ENCODE measurements at regions not wholly inside any gene's neighbourhood (a gene's known extent, or its start where the extent isn't known, plus 50 kb on each side); places are given as distances from the start of the nearest gene placed in this dataset.

DNA sequence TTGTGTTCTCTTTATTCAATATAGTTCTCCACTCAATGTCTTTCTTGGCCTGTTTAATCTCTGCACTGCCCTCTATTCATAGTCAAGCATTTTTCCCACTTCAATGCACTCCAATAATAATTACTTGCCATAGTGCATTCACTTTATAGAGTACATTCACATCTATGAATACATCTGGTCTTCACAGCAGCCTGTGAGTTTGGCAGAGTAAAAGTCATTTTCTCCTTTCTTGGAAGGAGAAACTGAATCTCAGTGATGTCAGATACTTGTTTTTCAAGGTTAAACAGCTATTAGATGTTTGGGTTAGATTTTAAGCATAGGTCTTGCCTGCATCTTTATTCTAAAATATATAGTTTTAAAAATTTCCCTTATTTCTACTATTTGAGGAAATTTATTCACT is 373.2 kb downstream of the TRIB2 start:
- no peak for DNase-seq (ENCODE audit: low read depth in 2 of 3, low spot score in 2 of 3)

GRCh38 chr2:13091455-13091854 is 374.7 kb downstream of the TRIB2 start:
- DNase-seq (ENCODE audit: low read depth in 2 of 3, low spot score in 2 of 3), result no peak

- DNase-seq (ENCODE audit: low read depth in 2 of 3, low spot score in 2 of 3), result no peak
These were observed 375.2 kb downstream of the TRIB2 start for GRCh38 chr2:13091861-13092378.

DNA sequence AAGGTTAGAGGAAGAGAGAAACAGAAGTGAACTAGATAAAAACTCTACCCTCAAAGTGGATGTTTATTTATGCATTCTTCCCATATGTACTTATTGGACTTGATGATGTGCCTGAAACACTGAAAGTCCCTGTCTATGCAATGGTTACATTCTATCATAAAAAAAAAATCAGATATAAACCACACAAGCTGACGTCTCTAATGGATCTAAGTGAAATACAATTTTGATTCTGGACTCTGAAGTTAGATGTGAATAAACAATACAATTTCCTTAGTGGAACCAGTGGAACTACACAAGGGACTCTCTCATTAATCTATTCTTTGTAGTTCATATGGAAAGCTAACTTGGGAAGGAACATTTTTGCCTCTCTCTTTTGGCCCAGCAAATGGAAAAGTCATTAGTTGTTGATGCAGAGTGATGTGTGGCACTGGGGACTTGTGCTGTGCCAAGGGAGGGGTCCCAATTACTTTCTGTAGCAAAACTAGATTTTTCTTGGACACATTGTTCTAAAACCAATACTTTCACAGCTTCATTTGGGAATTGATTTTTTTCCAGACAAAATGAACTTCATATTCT is 376.8 kb downstream of the TRIB2 start:
- no peak for DNase-seq (ENCODE audit: low read depth in 2 of 3, low spot score in 2 of 3)

DNA sequence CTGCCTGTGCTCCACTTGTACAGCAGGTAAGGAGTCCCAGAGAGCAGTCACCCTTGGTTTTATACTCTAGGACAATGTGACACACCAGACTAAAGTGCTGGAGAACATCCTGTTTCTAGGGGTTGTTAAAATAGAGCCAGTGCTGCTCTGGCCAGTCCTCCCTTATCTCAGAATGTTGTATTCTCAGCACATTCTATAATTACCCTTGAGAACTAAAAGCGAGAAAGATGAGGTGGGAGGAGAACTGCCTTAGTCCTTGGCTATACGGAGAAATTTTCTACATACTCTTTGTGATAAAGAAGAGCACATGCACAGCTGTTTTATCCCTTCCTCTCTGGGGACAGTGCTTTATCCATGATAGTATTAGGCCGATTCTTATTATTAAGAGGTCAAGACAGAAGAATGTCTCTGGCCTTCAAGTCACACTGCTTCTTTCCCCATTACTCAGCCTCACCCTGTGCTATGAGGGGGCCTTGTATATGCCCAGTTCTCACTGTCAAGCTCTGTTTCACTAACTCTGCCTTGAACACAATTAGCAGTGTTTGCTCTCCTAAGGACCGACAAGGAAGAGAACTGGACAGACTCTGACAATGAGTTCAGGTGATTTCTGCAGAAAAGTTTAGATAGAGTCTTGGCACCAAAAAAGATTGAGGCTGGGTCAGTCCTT is 385.8 kb downstream of the TRIB2 start:
- DNase-seq (ENCODE audit: low read depth in 2 of 3, low spot score in 2 of 3), result no peak

GRCh38 chr2:13103151-13103550 is 386.4 kb downstream of the TRIB2 start:
- DNase-seq (ENCODE audit: low read depth in 2 of 3, low spot score in 2 of 3), result no peak

GRCh38 chr2:13103778-13104493 is 387.2 kb downstream of the TRIB2 start:
- DNase-seq (ENCODE audit: low read depth in 2 of 3, low spot score in 2 of 3), result no peak

DNA sequence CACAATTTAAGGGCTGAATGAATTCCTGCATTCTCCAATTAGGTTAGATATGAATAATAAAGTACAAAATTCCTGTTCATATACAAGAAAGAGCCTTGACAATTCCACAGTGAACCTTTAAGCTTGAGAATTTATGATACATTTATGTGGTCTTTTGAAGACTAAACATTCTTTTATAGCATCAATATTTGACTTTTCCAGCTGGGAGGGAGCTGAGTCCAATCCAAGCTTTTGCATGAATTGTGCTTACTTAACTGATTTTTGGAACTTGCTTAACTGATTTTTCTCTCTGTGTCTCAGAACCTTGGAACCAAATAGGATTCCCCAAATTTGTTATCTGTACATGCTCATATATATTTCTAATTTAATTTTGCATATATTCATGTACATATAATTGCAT is 388.0 kb downstream of the TRIB2 start:
- no peak for DNase-seq (ENCODE audit: low read depth in 2 of 3, low spot score in 2 of 3)

- no peak for DNase-seq (ENCODE audit: low read depth in 2 of 3, low spot score in 2 of 3)
These were observed 389.6 kb downstream of the TRIB2 start for GRCh38 chr2:13106302-13106701.

DNA sequence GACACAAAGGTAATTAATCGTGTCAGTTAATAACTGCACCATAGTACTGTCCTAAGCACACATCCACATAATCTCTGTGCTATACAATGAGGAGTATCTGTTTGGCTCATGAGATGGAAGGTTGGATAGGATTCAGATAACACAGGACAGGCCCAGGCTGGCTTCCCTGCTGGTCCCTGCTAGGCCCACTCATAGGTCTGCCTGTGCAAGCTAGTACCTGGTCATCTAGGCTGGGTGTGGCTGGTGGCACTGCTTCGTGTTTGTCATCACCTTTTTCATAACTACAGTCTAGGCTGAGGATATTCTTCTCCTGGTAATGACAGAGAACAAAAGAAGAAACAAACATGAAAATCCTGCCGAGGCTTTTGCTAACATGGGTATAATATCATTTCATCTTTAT is 392.8 kb downstream of the TRIB2 start:
- DNase-seq (ENCODE audit: low read depth in 2 of 3, low spot score in 2 of 3), result no peak

DNA sequence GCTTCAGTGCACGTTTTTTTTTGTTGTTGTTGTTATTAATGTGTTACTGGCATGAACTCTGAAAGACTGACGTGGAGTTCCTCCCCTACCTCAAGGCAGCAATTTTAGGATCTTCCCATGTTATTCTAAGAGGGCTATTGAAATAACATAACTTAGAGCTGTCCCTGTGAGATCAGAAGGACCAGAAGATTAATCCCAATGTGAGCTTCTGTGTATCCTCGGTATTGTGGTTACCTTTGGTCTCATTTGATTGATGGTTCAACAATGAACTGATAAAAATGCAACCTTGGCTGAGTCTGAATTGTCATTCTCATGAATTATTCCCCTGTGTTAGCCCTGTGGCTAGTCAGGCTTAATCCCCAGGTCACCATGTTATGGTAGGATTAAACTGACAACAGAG is 394.1 kb downstream of the TRIB2 start:
- DNase-seq (ENCODE audit: low read depth in 2 of 3, low spot score in 2 of 3), result no peak

- no peak for DNase-seq (ENCODE audit: low read depth in 2 of 3, low spot score in 2 of 3)
These were observed 396.3 kb downstream of the TRIB2 start for GRCh38 chr2:13113002-13113401.

- DNase-seq (ENCODE audit: low read depth in 2 of 3, low spot score in 2 of 3), result no peak
These were observed 397.7 kb downstream of the TRIB2 start for GRCh38 chr2:13114391-13114790.

GRCh38 chr2:13115643-13116042 is 398.9 kb downstream of the TRIB2 start:
- no peak for DNase-seq (ENCODE audit: low read depth in 2 of 3, low spot score in 2 of 3)

- DNase-seq (ENCODE audit: low read depth in 2 of 3, low spot score in 2 of 3), result no peak
These were observed 404.4 kb downstream of the TRIB2 start for GRCh38 chr2:13121096-13121495.

GRCh38 chr2:13128139-13128538 is 411.4 kb downstream of the TRIB2 start:
- DNase-seq (ENCODE audit: low read depth in 2 of 3, low spot score in 2 of 3), result no peak

DNA sequence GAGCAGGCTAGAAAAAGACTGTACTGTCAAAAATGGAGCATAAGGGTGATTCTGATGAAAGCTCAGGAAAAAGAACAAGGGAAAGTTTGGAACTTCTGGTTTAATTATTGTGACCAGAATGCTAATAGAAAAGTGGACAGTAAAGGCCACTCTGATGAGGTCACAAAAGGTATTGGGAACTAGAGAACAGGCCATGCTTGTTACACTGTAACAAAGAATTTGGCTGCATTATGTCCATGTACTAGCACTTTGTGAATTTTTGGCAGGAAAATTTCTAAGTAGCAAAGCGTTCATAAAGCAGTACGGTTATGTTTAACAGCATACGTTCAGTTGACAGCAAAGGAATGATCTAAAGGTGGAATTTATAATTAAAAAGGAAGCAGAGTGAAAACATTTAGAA is 418.6 kb downstream of the TRIB2 start:
- no peak for DNase-seq (ENCODE audit: low read depth in 2 of 3, low spot score in 2 of 3)

DNA sequence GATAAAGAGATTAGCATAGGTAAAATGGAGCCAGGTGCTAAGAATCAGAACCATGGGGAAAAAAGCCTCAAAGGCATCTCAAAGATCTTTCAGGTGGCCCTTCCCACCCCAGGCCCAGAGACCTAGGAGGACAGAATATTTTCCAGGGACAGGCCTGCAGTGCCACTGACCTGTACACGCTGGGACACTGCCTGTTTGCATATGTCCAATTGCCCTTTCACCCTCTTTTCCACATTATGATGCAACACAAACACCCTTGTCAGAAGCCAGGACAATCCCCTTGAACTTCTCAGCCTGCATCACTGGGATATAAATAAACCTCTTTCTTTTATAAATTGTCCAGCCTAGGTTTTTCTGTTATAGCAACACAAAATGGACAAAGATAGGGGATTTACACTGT is 419.1 kb downstream of the TRIB2 start:
- no peak for DNase-seq (ENCODE audit: low read depth in 2 of 3, low spot score in 2 of 3)

GRCh38 chr2:13137679-13138078 is 420.9 kb downstream of the TRIB2 start:
- no peak for DNase-seq (ENCODE audit: low read depth in 2 of 3, low spot score in 2 of 3)

DNA sequence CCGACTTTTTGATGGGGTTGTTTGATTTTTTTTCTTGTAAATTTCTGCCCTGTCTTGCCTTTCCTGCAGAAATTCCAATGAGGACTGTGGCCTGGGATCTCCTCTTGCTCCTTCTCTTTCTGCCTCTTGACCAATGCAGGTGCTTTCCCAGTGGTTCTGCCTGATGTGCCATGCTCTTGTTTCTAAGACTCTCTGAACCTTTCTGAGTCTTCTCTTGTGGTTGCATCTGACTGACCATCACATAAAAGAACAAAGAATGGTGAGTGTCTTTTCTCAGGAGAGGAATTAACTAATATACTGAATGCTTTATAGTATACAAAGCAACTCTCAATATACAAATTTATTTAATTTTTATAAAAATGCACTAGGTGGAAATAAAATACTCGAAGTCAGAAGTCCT is 424.6 kb downstream of the TRIB2 start:
- DNase-seq (ENCODE audit: low read depth in 2 of 3, low spot score in 2 of 3), result no peak

- DNase-seq (ENCODE audit: low read depth in 2 of 3, low spot score in 2 of 3), result no peak
These were observed 426.7 kb downstream of the TRIB2 start for GRCh38 chr2:13143451-13143850.

DNA sequence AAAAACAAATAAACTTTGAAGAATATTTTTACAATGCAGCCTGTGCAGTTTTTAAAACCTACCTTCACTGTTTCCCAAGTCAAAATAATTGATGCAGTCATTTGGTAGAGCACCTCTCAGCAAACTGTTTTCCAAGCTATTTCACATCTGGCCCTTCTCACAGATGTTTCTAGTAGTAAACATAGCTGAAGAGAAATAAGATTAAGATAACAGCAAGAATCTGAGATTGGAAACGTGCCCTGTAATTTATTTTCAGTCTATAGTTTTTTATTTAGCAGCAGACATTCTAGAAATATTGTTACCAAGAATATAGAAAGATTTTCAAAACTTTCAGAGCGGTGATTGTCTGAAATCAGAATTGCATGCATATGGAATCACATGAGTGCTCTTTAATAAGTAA is 440.2 kb downstream of the TRIB2 start:
- no peak for DNase-seq (ENCODE audit: low read depth in 2 of 3, low spot score in 2 of 3)
